WERI-Rb-1 (cell line): ENCODE measurements at regions not wholly inside any gene's neighbourhood (a gene's known extent, or its start where the extent isn't known, plus 50 kb on each side); places are given as distances from the start of the nearest gene placed in this dataset.
"Not testable (repeated sequence)": the region's sequence is repeated elsewhere in the genome, so short reads cannot be mapped to it uniquely, and the experiment has no call there.

Source experiments
- DNase-seq: peaks from one replicate; pipeline ENCODE4 v3.0.0-alpha.2; 2020
- H3K27ac ChIP-seq: fragments of 250-450 bp; sonication (Bioruptor Pico); 2 replicates; pipeline ENCODE4 v1.5.1; 2020; ENCODE audit warnings: mild to moderate bottlenecking, moderate library complexity
- H3K27me3 ChIP-seq: fragments of 250-450 bp; sonication (Bioruptor Pico); 2 replicates; pipeline ENCODE4 v1.5.1; 2021; ENCODE audit warnings: mild to moderate bottlenecking, low read depth, moderate library complexity; ENCODE audit not compliant: insufficient read depth, severe bottlenecking
- H3K36me3 ChIP-seq: fragments of 250-450 bp; sonication (Bioruptor Pico); 2 replicates; pipeline ENCODE4 v1.5.1; 2020; ENCODE audit warnings: mild to moderate bottlenecking, moderate library complexity
- H3K4me3 ChIP-seq: 2 replicates; pipeline ENCODE4 v1.5.1; 2011; ENCODE audit warnings: low read depth, mild to moderate bottlenecking, control low read depth, low read length
- H3K9me3 ChIP-seq: fragments of 250-450 bp; sonication (Bioruptor Pico); 2 replicates; pipeline ENCODE4 v1.5.1; 2021; ENCODE audit warnings: mild to moderate bottlenecking, moderate library complexity; ENCODE audit not compliant: severe bottlenecking
- TF ChIP-seq, protein P1 (sequence below): IDR thresholded peaks from 2 replicates; pipeline ENCODE4 v1.5.1; 2011; ENCODE audit warnings: low read depth, mild to moderate bottlenecking, control low read depth, inconsistent platforms, low read length

DNA sequence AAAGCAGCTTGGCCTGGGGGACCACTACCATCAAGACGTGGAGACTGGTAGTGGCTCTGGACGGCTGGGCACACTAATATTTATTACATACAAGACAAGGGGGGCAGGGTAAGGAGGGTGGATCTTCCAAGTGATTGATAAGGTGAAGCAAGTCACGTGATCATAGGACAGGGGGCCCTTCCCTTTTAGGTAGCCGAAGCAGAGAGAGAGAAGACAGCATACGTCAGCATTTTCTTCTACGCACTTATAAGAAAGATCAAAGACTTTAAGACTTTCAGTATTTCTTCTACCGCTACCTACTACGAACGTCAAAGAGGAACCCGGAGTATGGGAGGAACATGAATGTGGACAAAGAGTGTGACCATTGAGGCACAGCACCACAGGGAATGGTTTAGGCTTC is 307.9 kb downstream of the RPIA start:
- no peaks in the 10 kb centered on the region for H3K9me3 ChIP-seq
- no peak for DNase-seq
- H3K27me3 ChIP-seq, result peaks cover 9% of the 10 kb centered on the region
- TF ChIP-seq, protein P1, sequence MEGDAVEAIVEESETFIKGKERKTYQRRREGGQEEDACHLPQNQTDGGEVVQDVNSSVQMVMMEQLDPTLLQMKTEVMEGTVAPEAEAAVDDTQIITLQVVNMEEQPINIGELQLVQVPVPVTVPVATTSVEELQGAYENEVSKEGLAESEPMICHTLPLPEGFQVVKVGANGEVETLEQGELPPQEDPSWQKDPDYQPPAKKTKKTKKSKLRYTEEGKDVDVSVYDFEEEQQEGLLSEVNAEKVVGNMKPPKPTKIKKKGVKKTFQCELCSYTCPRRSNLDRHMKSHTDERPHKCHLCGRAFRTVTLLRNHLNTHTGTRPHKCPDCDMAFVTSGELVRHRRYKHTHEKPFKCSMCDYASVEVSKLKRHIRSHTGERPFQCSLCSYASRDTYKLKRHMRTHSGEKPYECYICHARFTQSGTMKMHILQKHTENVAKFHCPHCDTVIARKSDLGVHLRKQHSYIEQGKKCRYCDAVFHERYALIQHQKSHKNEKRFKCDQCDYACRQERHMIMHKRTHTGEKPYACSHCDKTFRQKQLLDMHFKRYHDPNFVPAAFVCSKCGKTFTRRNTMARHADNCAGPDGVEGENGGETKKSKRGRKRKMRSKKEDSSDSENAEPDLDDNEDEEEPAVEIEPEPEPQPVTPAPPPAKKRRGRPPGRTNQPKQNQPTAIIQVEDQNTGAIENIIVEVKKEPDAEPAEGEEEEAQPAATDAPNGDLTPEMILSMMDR, result no peak
- H3K27ac ChIP-seq, result no peak overlapping the region
- no peaks in the 10 kb centered on the region for H3K36me3 ChIP-seq
- H3K4me3 ChIP-seq, result no peak overlapping the region

DNA sequence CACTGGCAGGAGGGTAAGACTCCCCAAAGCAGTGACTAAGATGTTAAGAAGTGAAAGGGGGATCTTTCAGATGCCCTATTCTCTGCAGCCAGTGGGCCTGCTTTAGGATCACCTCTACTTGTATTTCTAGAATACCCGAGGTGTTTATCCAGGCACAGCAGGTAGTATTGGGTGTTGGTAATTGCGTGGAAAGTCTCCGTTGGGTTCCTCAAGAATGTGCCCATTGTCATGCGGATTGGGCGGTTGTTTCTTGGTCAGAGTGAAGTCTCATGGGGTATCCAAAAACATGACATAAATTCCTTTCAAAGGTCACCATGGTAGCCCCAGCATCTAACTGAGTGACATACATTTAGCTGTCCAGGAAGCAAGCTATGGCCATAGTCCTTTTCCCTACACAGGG is 308.8 kb downstream of the RPIA start:
- Histone ChIP-seq H3K4me3 (no peak overlapping the region), H3K9me3 (no peaks in the 10 kb centered on the region), H3K27me3 (peaks cover 9% of the 10 kb centered on the region), H3K36me3 (no peaks in the 10 kb centered on the region), H3K27ac (no peak overlapping the region)
- no peak for DNase-seq
- TF ChIP-seq, protein P1, result no peak

DNA sequence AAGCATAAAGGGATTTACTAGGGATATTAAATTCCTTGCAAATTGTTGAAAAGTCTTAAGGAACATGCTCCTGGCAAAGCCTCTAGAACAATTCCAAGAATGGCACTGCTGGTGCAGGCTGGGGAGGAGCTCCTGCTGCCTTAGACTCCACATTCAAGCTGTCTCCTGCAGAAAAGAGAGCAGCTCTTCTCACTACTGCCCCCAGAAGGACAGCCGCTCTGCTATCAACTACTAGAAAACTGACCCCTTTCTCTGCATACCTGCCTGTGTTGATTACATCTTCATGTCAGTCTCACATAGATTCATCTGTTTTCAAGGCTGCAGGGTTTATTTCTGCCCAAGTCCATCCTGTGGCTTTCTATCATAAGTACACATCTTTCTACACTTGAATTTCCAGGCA is 312.8 kb downstream of the RPIA start:
- not testable (repeated sequence) for DNase-seq

DNA sequence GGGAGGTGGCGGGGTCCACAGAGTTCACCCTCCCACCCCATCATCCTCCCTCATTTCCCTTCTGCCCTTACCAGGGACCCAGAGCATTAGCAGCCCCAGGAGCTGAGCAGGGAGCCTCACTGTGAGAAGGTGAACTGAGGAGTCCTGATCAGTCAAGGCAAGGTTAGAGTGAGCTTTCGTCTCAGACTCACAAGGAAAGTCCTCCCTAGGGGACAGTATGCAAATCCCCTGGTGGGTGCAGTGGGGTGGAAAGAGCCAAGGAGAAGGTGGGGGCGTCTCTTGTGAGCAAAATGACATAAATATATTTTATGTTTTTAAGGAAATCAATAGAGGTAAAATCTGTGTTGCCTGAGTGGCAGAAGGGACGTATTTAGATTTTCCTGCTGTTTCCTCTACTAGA is 329.1 kb downstream of the RPIA start:
- H3K27me3 ChIP-seq, DNase-seq, H3K4me3 ChIP-seq, H3K27ac ChIP-seq, H3K36me3 ChIP-seq, H3K9me3 ChIP-seq: not testable (repeated sequence)

More for the DNA sequence above, 312.8 kb downstream of the RPIA start:
- H3K4me3 ChIP-seq, H3K36me3 ChIP-seq, H3K27me3 ChIP-seq, H3K27ac ChIP-seq, H3K9me3 ChIP-seq: not testable (repeated sequence)
- TF ChIP-seq, protein P1, result 0 out of 2 replicates have a peak, but pooled peaks have one; percentile 20

DNA sequence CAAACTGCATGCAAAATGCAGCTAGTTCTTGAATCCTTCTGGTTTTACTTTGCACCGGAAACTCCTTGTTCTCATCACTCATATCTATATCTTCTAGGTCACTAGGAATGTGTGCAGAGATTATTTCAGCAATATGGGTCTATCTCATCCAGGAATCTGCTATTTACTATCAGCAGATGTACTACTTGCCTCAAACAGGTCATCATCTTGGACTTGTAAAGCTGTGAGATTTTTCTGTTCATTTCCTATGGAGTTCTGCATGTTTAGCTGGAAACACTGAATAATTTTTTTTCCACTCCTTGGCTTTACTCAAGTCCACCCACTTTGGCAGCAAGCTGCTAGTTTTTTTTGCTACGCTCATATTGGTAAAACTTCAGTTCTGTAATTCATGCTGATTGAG is 334.8 kb downstream of the RPIA start:
- H3K27ac ChIP-seq, H3K27me3 ChIP-seq, H3K36me3 ChIP-seq, H3K4me3 ChIP-seq, H3K9me3 ChIP-seq, DNase-seq: not testable (repeated sequence)

DNA sequence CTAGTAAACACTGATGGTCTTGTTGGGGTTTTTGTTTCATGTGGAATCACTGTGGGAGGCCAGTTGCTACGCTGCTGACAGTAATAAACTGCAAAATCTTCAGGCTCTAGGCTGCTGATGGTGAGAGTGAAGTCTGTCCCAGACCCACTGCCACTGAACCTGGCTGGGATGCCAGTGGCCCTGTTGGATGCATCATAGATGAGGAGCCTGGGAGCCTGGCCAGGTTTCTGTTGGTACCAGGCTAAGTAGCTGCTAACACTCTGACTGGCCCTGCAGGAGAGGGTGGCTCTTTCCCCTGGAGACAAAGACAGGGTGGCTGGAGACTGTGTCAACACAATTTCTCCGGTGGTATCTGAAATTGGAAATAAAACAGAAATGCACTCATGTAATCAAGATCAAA is 335.6 kb downstream of the RPIA start:
- H3K27me3 ChIP-seq, H3K9me3 ChIP-seq, DNase-seq: not testable (repeated sequence)

DNA sequence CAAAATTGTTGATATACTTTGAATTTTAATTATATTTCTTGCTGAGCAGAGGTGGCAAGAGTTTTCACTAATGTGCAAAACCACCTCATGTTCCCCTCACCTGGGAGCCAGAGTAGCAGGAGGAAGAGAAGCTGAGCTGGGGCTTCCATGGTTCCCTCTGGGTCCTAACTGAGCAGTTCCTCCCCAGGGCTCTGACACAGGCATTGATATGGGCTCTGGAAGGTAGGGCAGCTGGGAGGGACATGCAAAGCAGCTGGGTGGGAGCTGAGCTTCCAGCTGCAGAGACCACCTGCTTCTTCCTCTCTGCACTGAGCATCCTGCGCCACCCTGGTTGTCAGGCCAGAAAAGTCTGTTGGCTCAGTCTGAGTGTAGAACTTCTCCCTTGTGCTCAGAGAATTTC is 336.1 kb downstream of the RPIA start:
- H3K36me3 ChIP-seq, H3K4me3 ChIP-seq, H3K27me3 ChIP-seq, DNase-seq, H3K9me3 ChIP-seq, H3K27ac ChIP-seq: not testable (repeated sequence)

More for the DNA sequence above, 335.6 kb downstream of the RPIA start:
- H3K36me3 ChIP-seq, H3K4me3 ChIP-seq, H3K27ac ChIP-seq: not testable (repeated sequence)

DNA sequence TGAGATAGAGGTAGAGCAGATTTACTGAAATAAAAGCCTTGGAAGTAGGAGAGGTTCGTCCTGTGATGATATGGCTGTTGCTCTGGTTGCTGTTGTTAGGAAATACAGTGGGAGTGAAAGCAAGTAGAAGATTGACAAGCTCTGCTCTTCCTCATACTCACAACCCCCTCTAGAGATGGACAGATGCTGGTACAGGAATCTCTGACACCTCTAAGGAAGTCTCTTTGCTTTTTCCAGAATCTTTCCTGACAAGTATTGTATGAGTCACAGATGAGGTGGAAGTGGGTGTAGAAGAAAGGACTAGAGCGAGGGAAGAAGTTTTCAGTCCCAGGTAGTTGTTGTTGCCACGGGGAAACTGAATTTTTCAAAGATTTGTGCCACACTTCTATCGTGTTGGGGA is 337.8 kb downstream of the RPIA start:
- not testable (repeated sequence) for H3K27me3 ChIP-seq, DNase-seq, H3K4me3 ChIP-seq, H3K36me3 ChIP-seq, H3K9me3 ChIP-seq, H3K27ac ChIP-seq
